Testis (tissue), 2 donors: ENCODE measurements at regions not wholly inside any gene's neighbourhood (a gene's known extent, or its start where the extent isn't known, plus 50 kb on each side); places are given as distances from the start of the nearest gene placed in this dataset.

Experiments used
- DNase-seq: peaks from one replicate; pipeline ENCODE4 v3.0.0-alpha.2; 2019
- H3K27ac ChIP-seq, 2 donors: fragments of 200-600 bp; sonication (generic); one replicate each; pipeline ENCODE4 v1.5.1; 2019
- H3K27me3 ChIP-seq: fragments of 200-600 bp; sonication (generic); one replicate; pipeline ENCODE4 v1.5.1; 2019
- H3K36me3 ChIP-seq: fragments of 200-600 bp; sonication (generic); one replicate; pipeline ENCODE4 v1.5.1; 2017; ENCODE audit warnings: low read depth; ENCODE audit errors: missing control alignments
- H3K4me1 ChIP-seq: fragments of 200-600 bp; sonication (generic); one replicate; pipeline ENCODE4 v1.5.1; 2019
- H3K4me3 ChIP-seq, 2 donors: fragments of 200-600 bp; sonication (generic); one replicate each; pipeline ENCODE4 v1.5.1; 2017 to 2019
- H3K9me3 ChIP-seq: fragments of 200-600 bp; sonication (generic); one replicate; pipeline ENCODE4 v1.5.1; 2017
- POLR2A ChIP-seq: fragments of 450-650 bp; IDR thresholded peaks from one replicate; pipeline ENCODE4 v1.6.1; 2017; ENCODE audit warnings: antibody characterized with exemption, mild to moderate bottlenecking, moderate library complexity
- WGBS, 2 donors: methylation state at CpG; one replicate each; pipeline ENCODE4 v1.1.5; 2018; 5-methylcytosine and 5-hydroxymethylcytosine counted together
- intact Hi-C: fragments of 100-400 bp; cut with DNase I; formaldehyde crosslinking; loops from one replicate; pipeline ENCODE4 v1.15.1; 2023; ENCODE audit warnings: low total_unique reads
- small RNA-seq, 2 donors: library from RNA; depleted of rRNA; stranded (forward); fragments of <200 nt; gene quantifications; one replicate each; pipeline ENCODE3, GENCODE V24; 2016
- TF ChIP-seq, protein P1 (sequence below), 3 experiments: fragments of 450-650 bp in 2 of 3; fragments of 200-600 bp in 1 of 3; sonication (generic) in 1 of 3; IDR thresholded peaks; one replicate each; pipeline ENCODE4 v1.5.1; 2016 to 2019; ENCODE audit warnings: antibody characterized with exemption in 3 of 3, mild to moderate bottlenecking in 2 of 3, moderate library complexity in 1 of 3

DNA sequence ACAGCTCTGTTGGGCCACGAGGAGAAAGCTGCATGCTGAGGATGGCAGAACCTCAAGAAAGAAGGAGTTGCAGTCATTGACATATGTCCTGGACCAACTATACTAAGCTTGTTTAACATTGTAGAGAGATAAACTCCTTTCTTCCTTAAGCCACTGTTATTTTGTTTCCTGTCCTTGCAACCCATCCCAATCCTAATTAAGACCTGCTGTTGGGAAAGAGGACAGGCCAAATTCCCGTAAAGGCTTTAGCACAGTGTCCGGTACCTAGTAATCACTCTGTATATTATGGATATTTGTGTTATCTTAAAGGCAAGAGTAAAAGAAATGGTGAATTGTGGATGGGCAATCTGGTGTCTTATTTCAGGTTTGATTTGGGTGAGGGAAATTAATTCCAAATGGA lies 53.5 kb upstream of the WSCD2 start:
- WGBS, 2 donors = 68 to 74% methylated on average over 3 of the region's 3 CpGs
- TF ChIP-seq, protein P1, sequence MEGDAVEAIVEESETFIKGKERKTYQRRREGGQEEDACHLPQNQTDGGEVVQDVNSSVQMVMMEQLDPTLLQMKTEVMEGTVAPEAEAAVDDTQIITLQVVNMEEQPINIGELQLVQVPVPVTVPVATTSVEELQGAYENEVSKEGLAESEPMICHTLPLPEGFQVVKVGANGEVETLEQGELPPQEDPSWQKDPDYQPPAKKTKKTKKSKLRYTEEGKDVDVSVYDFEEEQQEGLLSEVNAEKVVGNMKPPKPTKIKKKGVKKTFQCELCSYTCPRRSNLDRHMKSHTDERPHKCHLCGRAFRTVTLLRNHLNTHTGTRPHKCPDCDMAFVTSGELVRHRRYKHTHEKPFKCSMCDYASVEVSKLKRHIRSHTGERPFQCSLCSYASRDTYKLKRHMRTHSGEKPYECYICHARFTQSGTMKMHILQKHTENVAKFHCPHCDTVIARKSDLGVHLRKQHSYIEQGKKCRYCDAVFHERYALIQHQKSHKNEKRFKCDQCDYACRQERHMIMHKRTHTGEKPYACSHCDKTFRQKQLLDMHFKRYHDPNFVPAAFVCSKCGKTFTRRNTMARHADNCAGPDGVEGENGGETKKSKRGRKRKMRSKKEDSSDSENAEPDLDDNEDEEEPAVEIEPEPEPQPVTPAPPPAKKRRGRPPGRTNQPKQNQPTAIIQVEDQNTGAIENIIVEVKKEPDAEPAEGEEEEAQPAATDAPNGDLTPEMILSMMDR (IDR thresholded peaks at IDR 0.05) = no peak
- TF ChIP-seq POLR2A = no peak

GRCh38 chr12:108076556-108076955 lies 52.5 kb upstream of the WSCD2 start:
- DNase-seq = no peak
- no peak overlapping the region for H3K27ac ChIP-seq
- H3K36me3 ChIP-seq = no peaks in the 10 kb centered on the region
- no peak overlapping the region for H3K4me3 ChIP-seq
- H3K9me3 ChIP-seq = no peaks in the 10 kb centered on the region
- no peaks in the 10 kb centered on the region for H3K27me3 ChIP-seq
- H3K4me1 ChIP-seq = no peaks in the 10 kb centered on the region
- 75% methylated on average over 5 of the region's 5 CpGs for WGBS, 2 donors
- intact Hi-C loops = no loop called here
- TF ChIP-seq, protein P1 (IDR thresholded peaks at IDR 0.05) = no peak
- TF ChIP-seq POLR2A = no peak

More for the DNA sequence above, 53.5 kb upstream of the WSCD2 start:
- H3K27me3 ChIP-seq = no peaks in the 10 kb centered on the region
- DNase-seq = no peak
- intact Hi-C loops = no loop called here
- no peaks in the 10 kb centered on the region for H3K4me1 ChIP-seq
- no peak overlapping the region for H3K27ac ChIP-seq
- H3K4me3 ChIP-seq = no peak overlapping the region
- no peaks in the 10 kb centered on the region for H3K36me3 ChIP-seq
- no peaks in the 10 kb centered on the region for H3K9me3 ChIP-seq

GRCh38 chr12:108078428-108078827 lies 50.7 kb upstream of the WSCD2 start:
- WGBS, 2 donors = 66 to 69% methylated on average over 3 of the region's 3 CpGs
- H3K4me1 ChIP-seq = no peaks in the 10 kb centered on the region
- H3K9me3 ChIP-seq = no peaks in the 10 kb centered on the region
- DNase-seq = no peak
- TF ChIP-seq, protein P1 (IDR thresholded peaks at IDR 0.05) = no peak
- TF ChIP-seq POLR2A = no peak
- H3K27ac ChIP-seq = no peak overlapping the region
- H3K4me3 ChIP-seq = no peak overlapping the region
- intact Hi-C loops = no loop called here
- H3K27me3 ChIP-seq = no peaks in the 10 kb centered on the region
- H3K36me3 ChIP-seq = no peaks in the 10 kb centered on the region

Small RNA genes in the stretch of these regions (small RNA-seq; reads per million reads assigned to genes)
- gene AC126177.5 = 0 reads per million in 2 donors
